GM23248 (cell line): ENCODE measurements at regions not wholly inside any gene's neighbourhood (a gene's known extent, or its start where the extent isn't known, plus 50 kb on each side); places are given as distances from the start of the nearest gene placed in this dataset.

Source experiments
- EZH2 ChIP-seq: fragments of 200-600 bp; sonication (generic); IDR thresholded peaks from 2 replicates; pipeline ENCODE4 v1.6.1; 2018; ENCODE audit warnings: antibody characterized with exemption, mild to moderate bottlenecking; ENCODE audit not compliant: insufficient read depth, poor library complexity, severe bottlenecking
- EZH2phosphoT487 ChIP-seq: fragments of 200-600 bp; sonication (generic); IDR thresholded peaks from 2 replicates; pipeline ENCODE4 v1.6.1; 2018; ENCODE audit warnings: antibody characterized with exemption, moderate library complexity, mild to moderate bottlenecking, low read depth; ENCODE audit not compliant: insufficient read depth

GRCh38 chr15:35880896-35881295 is 334.9 kb upstream of the DPH6 start:
- no peak for TF ChIP-seq EZH2phosphoT487
- no peak for TF ChIP-seq EZH2
